Keratinocyte (primary cell): ENCODE measurements at regions not wholly inside any gene's neighbourhood (a gene's known extent, or its start where the extent isn't known, plus 50 kb on each side); places are given as distances from the start of the nearest gene placed in this dataset.

Source experiments
- CTCF ChIP-seq, 3 experiments: IDR thresholded peaks in 1 of 3; conservative IDR thresholded peaks in 1 of 3; optimal IDR thresholded peaks in 1 of 3; 2 replicates in 2 of 3; 3 replicates in 1 of 3; pipeline versions ENCODE3 to v1.5.1; 2011; ENCODE audit warnings: low read length in 3 of 3, mild to moderate bottlenecking in 3 of 3, moderate library complexity in 2 of 3, control low read depth in 1 of 3, inconsistent platforms in 1 of 3; ENCODE audit not compliant: insufficient read depth in 2 of 3; ENCODE audit errors: extremely low read depth in 1 of 3
- EZH2 ChIP-seq: IDR thresholded peaks from one replicate; pipeline ENCODE4 v1.6.1; 2012; ENCODE audit warnings: inconsistent platforms, mild to moderate bottlenecking, low read length, moderate library complexity

GRCh38 chr4:169342906-169343564 is 72.3 kb upstream of the SH3RF1 start:
- TF ChIP-seq CTCF (optimal IDR thresholded peaks at IDR 0.05 in 1 of 3, IDR thresholded peaks at IDR 0.05 in 1 of 3, conservative IDR thresholded peaks at IDR 0.05 in 1 of 3; ENCODE audit: extremely low read depth in 1 of 3, insufficient read depth in 2 of 3, low read length in 3 of 3), result no peak
- no peak for TF ChIP-seq EZH2
